Prostate gland (tissue), 2 donors: ENCODE measurements at regions not wholly inside any gene's neighbourhood (a gene's known extent, or its start where the extent isn't known, plus 50 kb on each side); places are given as distances from the start of the nearest gene placed in this dataset.

Source experiments
- DNase-seq: peaks from one replicate; pipeline ENCODE4 v3.0.0-alpha.2; 2019; ENCODE audit warnings: low spot score
- H3K27ac ChIP-seq, 2 donors: fragments of 200-600 bp; sonication (generic); 2 replicates each; pipeline ENCODE4 v1.5.1; 2017 to 2019
- H3K27me3 ChIP-seq: fragments of 200-600 bp; sonication (generic); replicated peaks from 2 replicates; pipeline ENCODE4 v1.5.1; 2019; ENCODE audit not compliant: insufficient read depth
- H3K36me3 ChIP-seq, 2 donors: fragments of 200-600 bp; sonication (generic); 1 replicate in 1 of 2; 2 replicates in 1 of 2; pipeline versions ENCODE4 v1.5.1 to v1.8.1; 2017 to 2019
- H3K4me1 ChIP-seq: fragments of 200-600 bp; sonication (generic); replicated peaks from 2 replicates; pipeline ENCODE4 v1.5.1; 2019
- H3K4me3 ChIP-seq, 2 donors: fragments of 200-600 bp; sonication (generic); 2 replicates each; pipeline ENCODE4 v1.5.1; 2017 to 2019
- H3K9me3 ChIP-seq: fragments of 200-600 bp; sonication (generic); 2 replicates; pipeline ENCODE4 v1.5.1; 2017
- CTCF ChIP-seq, 4 experiments: fragments of 200-600 bp in 2 of 4; fragments of 450-650 bp in 2 of 4; sonication (generic) in 2 of 4; IDR thresholded peaks; 1 replicate in 3 of 4; 2 replicates in 1 of 4; pipeline ENCODE4 v1.5.1; 2016 to 2019; ENCODE audit warnings: antibody characterized with exemption in 4 of 4, mild to moderate bottlenecking in 2 of 4, moderate library complexity in 2 of 4
- POLR2A ChIP-seq: fragments of 450-650 bp; IDR thresholded peaks from one replicate; pipeline ENCODE4 v1.6.1; 2016; ENCODE audit warnings: antibody characterized with exemption, mild to moderate bottlenecking
- POLR2AphosphoS5 ChIP-seq: sonication (generic); formaldehyde crosslinking; IDR thresholded peaks from one replicate; pipeline ENCODE4 v1.6.1; 2017; ENCODE audit warnings: antibody characterized with exemption
- WGBS: methylation state at CpG from one replicate; pipeline ENCODE4 v1.1.5; 2018; 5-methylcytosine and 5-hydroxymethylcytosine counted together
- intact Hi-C: fragments of 100-400 bp; cut with DNase I; formaldehyde crosslinking; loops from one replicate; pipeline ENCODE4 v1.14.2; 2022

- intact Hi-C loops, result no loop called here
- Histone ChIP-seq H3K4me3 (no peak overlapping the region), H3K9me3 (no peaks in the 10 kb centered on the region), H3K36me3 (no peaks in the 10 kb centered on the region), H3K4me1 (no peaks in the 10 kb centered on the region), H3K27me3 (no peaks in the 10 kb centered on the region), H3K27ac (no peak overlapping the region)
- no peak for DNase-seq
- TF ChIP-seq POLR2AphosphoS5 (no peak), POLR2A (no peak)
- 93% methylated on average over 4 of the region's 4 CpGs for WGBS
Measured at GRCh38 chr4:103375278-103375677, 177.1 kb upstream of the CENPE start.

DNA sequence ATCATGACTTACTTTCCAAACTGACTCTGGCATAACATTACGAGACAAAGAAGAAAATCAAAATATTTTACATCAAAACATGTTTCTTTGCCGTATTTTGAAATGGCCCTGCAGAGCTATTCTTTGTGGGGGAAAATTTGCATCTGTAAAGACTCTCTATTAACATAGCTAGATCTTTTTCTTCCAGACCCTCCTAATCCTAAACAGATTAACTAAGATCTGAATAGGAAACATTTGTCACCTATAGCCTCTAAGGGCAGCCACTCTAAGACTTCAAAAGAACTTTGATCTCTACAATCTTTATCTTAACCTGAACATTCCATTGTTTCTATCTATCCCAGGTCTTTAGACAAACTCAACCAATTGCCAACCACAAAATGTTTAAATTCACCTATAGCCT lies 176.6 kb upstream of the CENPE start:
- Histone ChIP-seq H3K9me3 (no peaks in the 10 kb centered on the region), H3K27ac (no peak overlapping the region), H3K27me3 (no peaks in the 10 kb centered on the region), H3K36me3 (no peaks in the 10 kb centered on the region), H3K4me3 (no peak overlapping the region), H3K4me1 (no peaks in the 10 kb centered on the region)
- intact Hi-C loops, result no loop called here
- no peak for TF ChIP-seq POLR2A
- no peak for TF ChIP-seq POLR2AphosphoS5
- no peak for DNase-seq
- 69% methylated on average over 2 of the region's 2 CpGs for WGBS

GRCh38 chr4:103374306-103374705 lies 176.2 kb upstream of the CENPE start:
- 100% methylated on average over 1 of the region's 1 CpG for WGBS

GRCh38 chr4:103372002-103372558 lies 173.9 kb upstream of the CENPE start:
- H3K9me3 ChIP-seq, result no peaks in the 10 kb centered on the region
- H3K27ac ChIP-seq, result no peak overlapping the region
- WGBS, result 81% methylated on average over 6 of the region's 6 CpGs
- intact Hi-C loops, result no loop called here
- TF ChIP-seq CTCF (IDR thresholded peaks at IDR 0.05) (no peak), POLR2AphosphoS5 (no peak), POLR2A (no peak)
- H3K27me3 ChIP-seq, result no peaks in the 10 kb centered on the region
- H3K36me3 ChIP-seq, result no peaks in the 10 kb centered on the region
- no peak for DNase-seq
- H3K4me1 ChIP-seq, result no peaks in the 10 kb centered on the region
- H3K4me3 ChIP-seq, result no peak overlapping the region

More at GRCh38 chr4:103374306-103374705, 176.2 kb upstream of the CENPE start:
- Histone ChIP-seq H3K27me3 (no peaks in the 10 kb centered on the region), H3K4me1 (no peaks in the 10 kb centered on the region), H3K27ac (no peak overlapping the region), H3K9me3 (no peaks in the 10 kb centered on the region), H3K36me3 (no peaks in the 10 kb centered on the region), H3K4me3 (no peak overlapping the region)
- intact Hi-C loops, result no loop called here
- no peak for TF ChIP-seq POLR2AphosphoS5
- TF ChIP-seq POLR2A, result no peak
- TF ChIP-seq CTCF (IDR thresholded peaks at IDR 0.05), result no peak
- DNase-seq, result no peak

DNA sequence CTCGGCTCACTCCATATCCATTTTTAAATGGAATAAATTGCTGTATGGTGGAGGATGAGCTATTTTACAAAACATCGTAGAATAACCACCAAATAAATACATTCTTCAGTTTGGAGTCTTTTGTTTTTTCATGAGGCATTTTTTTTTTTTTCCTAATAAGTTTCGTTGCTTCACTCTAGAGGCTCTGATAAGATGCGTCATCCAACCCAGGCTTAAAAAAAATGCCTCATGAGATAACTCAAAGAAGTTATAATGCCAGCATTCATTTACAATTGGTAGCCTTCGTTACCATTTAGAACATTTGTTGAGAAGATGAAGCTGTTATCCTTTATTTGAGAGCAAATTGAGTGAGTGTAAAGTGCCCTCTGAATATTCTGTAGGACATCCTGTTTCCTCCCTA lies 172.2 kb upstream of the CENPE start:
- Histone ChIP-seq H3K36me3 (no peaks in the 10 kb centered on the region), H3K27me3 (no peaks in the 10 kb centered on the region), H3K9me3 (no peaks in the 10 kb centered on the region), H3K4me3 (no peak overlapping the region), H3K4me1 (no peaks in the 10 kb centered on the region), H3K27ac (no peak overlapping the region)
- intact Hi-C loops, result no loop called here
- WGBS, result 91% methylated on average over 5 of the region's 5 CpGs
- no peak for TF ChIP-seq CTCF (IDR thresholded peaks at IDR 0.05)
- TF ChIP-seq POLR2AphosphoS5, result no peak
- no peak for TF ChIP-seq POLR2A
- DNase-seq, result no peak

DNA sequence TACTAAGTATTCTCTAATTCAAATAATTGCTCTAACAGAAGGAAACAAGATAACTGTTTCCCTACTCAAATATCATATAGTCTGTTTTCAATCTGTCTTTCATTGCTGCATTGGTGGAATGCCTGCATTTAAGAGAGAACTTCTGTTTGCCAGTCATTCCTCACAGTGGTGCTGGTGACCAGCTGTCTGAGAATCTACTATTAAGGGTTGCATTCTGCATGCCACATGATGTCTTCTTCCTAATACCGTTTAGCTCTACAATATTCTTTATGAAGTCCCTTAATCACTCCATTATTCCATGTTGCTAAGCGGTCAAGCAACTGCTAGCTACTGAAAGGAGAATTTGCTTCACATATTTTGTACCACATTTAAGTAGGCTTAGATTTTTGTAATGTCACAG lies 167.1 kb upstream of the CENPE start:
- TF ChIP-seq POLR2AphosphoS5, result no peak
- no peak for TF ChIP-seq POLR2A
- TF ChIP-seq CTCF (IDR thresholded peaks at IDR 0.05), result no peak
- no peaks in the 10 kb centered on the region for H3K36me3 ChIP-seq
- no peak overlapping the region for H3K4me3 ChIP-seq
- no peaks in the 10 kb centered on the region for H3K9me3 ChIP-seq
- intact Hi-C loops, result no loop called here
- WGBS, result 75% methylated on average over 2 of the region's 2 CpGs
- H3K27ac ChIP-seq, result no peak overlapping the region
- DNase-seq, result no peak
- no peaks in the 10 kb centered on the region for H3K4me1 ChIP-seq
- H3K27me3 ChIP-seq, result no peaks in the 10 kb centered on the region
